Mesodermal cell (in vitro differentiated cells): ENCODE measurements at regions not wholly inside any gene's neighbourhood (a gene's known extent, or its start where the extent isn't known, plus 50 kb on each side); places are given as distances from the start of the nearest gene placed in this dataset.
"Not testable (repeated sequence)": the region's sequence is repeated elsewhere in the genome, so short reads cannot be mapped to it uniquely, and the experiment has no call there.

Source experiments
- H3K27ac ChIP-seq: 2 replicates; pipeline ENCODE4 v1.7.0; 2013; ENCODE audit warnings: mild to moderate bottlenecking, low read depth, low read length, moderate library complexity; ENCODE audit not compliant: severe bottlenecking
- H3K36me3 ChIP-seq: 2 replicates; pipeline ENCODE4 v1.7.1; 2013; ENCODE audit warnings: mild to moderate bottlenecking, low read length, moderate library complexity; ENCODE audit not compliant: control insufficient read depth, insufficient read depth
- H3K4me1 ChIP-seq: one replicate; pipeline ENCODE4 v1.7.1; 2013; ENCODE audit warnings: mild to moderate bottlenecking, low read length; ENCODE audit not compliant: insufficient read depth, control insufficient read depth, poor library complexity, severe bottlenecking
- H3K4me3 ChIP-seq: 2 replicates; pipeline ENCODE4 v1.7.0; 2013; ENCODE audit warnings: low read length, control low read depth, mild to moderate bottlenecking; ENCODE audit not compliant: insufficient read depth, poor library complexity, severe bottlenecking; ENCODE audit errors: extremely low read depth
- H3K9me3 ChIP-seq: 2 replicates; pipeline ENCODE4 v1.7.1; 2013; ENCODE audit warnings: mild to moderate bottlenecking, low read length, moderate library complexity; ENCODE audit not compliant: control insufficient read depth
- WGBS, 2 experiments: methylation state at CpG; one replicate each; pipeline ENCODE4 v1.1.5; 2013; ENCODE audit warnings: missing lambda C conversion rate in 2 of 2; ENCODE audit not compliant: insufficient coverage in 2 of 2; 5-methylcytosine and 5-hydroxymethylcytosine counted together

DNA sequence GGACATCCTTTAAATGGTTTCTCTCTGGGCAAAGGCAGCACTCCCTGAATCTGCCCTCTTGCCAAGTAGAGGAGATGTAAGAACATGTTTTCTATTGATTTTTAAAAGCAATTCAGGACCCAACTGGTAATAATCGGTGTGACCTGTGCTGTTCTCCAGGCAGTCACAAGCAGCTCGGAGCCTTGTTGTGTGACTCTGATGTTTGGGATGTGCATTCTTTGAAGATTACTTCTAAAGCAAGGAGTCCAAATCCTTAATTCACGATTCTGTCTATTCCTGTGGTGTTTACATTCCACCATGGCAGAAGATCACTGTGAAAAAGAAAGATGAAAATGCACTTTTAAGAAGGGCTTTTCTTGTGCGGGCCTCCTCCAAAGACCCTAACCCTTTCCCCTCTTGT is 122.3 kb upstream of the ZNF536 start:
- peaks cover 25% of the 10 kb centered on the region for H3K4me1 ChIP-seq
- H3K36me3 ChIP-seq = no peaks in the 10 kb centered on the region
- no peak overlapping the region for H3K27ac ChIP-seq
- 86 to 89% methylated on average over 3 of the region's 4 CpGs for WGBS, 2 experiments
- no peaks in the 10 kb centered on the region for H3K9me3 ChIP-seq
- no peak overlapping the region for H3K4me3 ChIP-seq

DNA sequence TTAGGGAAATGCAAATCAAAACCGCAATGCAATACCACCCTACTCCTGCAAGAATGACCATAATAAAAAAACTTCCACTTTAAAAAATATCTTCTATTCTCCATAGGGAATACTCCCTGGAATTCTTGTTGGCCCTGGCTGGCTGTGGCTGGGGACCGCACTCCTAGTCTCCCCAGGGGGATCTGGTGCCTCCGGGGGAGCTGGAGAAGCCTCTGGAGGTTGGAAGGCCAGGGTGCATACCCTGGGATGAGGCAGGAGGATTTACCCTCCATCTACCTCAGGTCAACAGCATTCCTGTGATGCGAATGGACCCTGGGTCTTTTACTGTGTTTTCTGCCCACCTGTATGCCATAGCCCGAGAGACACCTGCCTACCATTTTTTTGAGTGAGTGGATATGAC is 120.0 kb upstream of the ZNF536 start:
- no peaks in the 10 kb centered on the region for H3K9me3 ChIP-seq
- peaks cover 26% of the 10 kb centered on the region for H3K4me1 ChIP-seq
- no peak overlapping the region for H3K27ac ChIP-seq
- no peak overlapping the region for H3K4me3 ChIP-seq
- WGBS, 2 experiments = 100% methylated on average over 1 to 3 of the region's 5 CpGs
- no peaks in the 10 kb centered on the region for H3K36me3 ChIP-seq

DNA sequence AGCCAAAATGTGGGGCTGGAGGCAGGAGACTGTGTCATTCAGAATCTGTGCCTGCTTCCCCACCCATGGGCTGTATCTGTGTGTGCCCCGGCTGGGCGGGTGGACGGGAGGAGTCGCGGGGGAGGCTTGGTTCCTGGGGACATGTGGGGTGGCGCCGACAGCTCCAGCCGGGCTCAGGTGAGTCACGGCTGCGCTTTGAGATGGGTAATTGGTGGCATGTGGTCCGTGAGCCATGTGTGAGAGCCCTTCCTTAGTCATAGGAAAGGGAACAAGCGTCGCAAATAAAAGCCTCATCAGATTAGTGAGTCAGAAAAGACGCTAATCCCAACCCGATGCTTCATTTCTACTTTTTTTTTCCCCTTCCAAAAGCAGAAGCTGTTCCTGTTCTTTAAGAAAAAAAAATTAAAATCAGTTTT is 118.6 kb upstream of the ZNF536 start:
- peaks cover 26% of the 10 kb centered on the region for H3K4me1 ChIP-seq
- H3K4me3 ChIP-seq = no peak overlapping the region
- WGBS, 2 experiments = 24 to 60% methylated on average over 4 to 13 of the region's 15 CpGs
- no peaks in the 10 kb centered on the region for H3K36me3 ChIP-seq
- no peak overlapping the region for H3K27ac ChIP-seq
- H3K9me3 ChIP-seq = no peaks in the 10 kb centered on the region

DNA sequence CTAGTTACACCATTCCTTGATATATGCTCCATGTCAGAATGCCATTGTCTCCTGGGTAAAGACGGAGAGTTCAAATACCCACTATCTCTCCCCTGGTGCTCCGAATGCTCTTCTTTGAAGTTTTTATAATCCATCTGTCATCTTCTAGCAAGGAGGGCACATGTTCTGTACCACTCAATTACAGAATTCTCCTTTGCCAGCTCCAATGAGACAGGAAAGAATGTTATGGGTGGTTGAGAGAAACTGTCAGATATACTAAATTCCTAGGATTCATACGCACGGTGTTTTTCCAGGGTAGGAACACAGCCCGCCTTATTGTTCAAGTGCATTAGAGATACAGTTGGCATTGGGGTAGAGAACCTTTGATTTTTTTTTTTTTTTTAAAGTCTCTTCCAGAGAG is 118.0 kb upstream of the ZNF536 start:
- Histone ChIP-seq H3K27ac (no peak overlapping the region), H3K36me3 (no peaks in the 10 kb centered on the region), H3K9me3 (no peaks in the 10 kb centered on the region), H3K4me1 (peaks cover 26% of the 10 kb centered on the region), H3K4me3 (no peak overlapping the region)
- WGBS, 2 experiments = 71 to 79% methylated on average over 1 to 3 of the region's 5 CpGs

DNA sequence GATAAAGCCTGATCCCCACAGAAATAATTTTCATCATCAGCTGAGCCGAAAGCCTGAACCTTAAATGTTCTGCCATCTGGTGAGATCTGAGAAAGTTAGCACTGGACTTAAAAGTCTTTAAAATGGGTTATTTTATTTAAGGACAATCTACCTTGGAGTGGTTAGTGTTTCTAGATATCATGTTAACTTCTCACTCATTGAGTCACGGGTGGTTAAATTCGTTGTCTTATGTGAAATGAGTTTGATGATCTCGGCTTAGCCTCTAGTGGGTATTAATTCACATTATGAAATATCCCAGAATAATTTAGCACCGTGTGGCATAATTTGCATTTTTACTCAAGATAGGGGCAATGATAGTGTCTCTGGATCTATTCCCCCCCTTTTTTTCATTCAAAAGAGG is 117.4 kb upstream of the ZNF536 start:
- Histone ChIP-seq H3K4me1 (peaks cover 23% of the 10 kb centered on the region), H3K36me3 (no peaks in the 10 kb centered on the region), H3K9me3 (no peaks in the 10 kb centered on the region), H3K4me3 (no peak overlapping the region), H3K27ac (no peak overlapping the region)
- WGBS, 2 experiments = 100% methylated on average over 1 of the region's 5 CpGs; no CpG with 5 or more reads in 1 of the 2 experiments

DNA sequence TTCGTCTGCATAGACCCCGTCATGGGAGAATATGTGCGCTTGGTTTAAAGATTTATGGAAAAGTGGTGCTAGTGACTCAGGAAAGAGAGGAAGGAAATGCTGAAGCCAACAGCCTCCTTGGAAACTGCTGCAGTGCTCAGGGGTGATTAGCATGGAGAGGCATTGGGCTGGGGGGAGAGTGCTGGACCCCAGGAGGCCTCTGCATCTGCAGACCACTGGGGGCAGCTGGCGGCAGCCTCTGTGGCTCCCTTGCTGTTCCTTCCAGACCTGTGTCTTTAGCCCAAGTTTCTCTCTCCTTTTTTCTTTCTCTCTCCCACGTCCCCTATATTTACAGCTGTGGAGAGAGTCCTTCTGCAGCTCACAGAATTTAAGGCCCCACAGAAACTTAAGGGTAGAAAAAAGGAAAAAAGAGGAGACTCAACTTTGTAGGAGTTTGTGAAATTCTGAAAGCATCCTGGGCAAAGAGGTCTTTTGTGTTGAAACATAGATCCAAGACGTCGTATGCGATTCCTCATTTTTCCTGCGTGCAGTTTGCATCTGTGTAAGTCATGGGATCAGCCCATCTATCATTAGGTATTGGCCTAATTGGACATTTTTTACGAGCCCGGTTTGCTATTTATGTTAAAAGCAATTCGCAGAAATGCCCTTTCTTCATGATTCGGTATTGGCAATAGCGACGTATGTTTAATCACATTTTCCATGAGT is 116.2 kb upstream of the ZNF536 start:
- Histone ChIP-seq H3K27ac (no peak overlapping the region), H3K4me1 (peaks cover 17% of the 10 kb centered on the region), H3K4me3 (no peak overlapping the region), H3K9me3 (no peaks in the 10 kb centered on the region), H3K36me3 (no peaks in the 10 kb centered on the region)
- WGBS, 2 experiments = 48 to 57% methylated on average over 7 to 9 of the region's 15 CpGs

DNA sequence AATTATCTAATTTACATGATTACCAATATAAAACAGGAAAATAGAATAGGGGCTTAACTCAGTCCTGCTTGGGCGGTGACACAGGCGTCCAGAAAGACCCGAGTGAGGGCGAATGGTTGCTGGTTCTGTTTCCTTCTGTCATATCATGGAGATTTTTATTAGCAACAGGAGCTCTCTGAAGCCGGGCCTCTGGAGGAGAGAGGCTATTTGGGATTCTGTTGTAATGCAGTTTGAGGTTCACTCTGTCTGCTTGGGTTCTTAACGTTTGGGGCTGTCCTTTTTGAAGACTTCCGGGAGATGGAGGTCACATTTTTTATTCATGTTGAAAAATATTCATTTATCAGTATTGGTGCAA is 115.7 kb upstream of the ZNF536 start:
- Histone ChIP-seq H3K4me3 (no peak overlapping the region), H3K27ac (no peak overlapping the region), H3K9me3 (no peaks in the 10 kb centered on the region), H3K36me3 (no peaks in the 10 kb centered on the region), H3K4me1 (peaks cover 17% of the 10 kb centered on the region)
- 48 to 85% methylated on average over 3 to 4 of the region's 7 CpGs for WGBS, 2 experiments

DNA sequence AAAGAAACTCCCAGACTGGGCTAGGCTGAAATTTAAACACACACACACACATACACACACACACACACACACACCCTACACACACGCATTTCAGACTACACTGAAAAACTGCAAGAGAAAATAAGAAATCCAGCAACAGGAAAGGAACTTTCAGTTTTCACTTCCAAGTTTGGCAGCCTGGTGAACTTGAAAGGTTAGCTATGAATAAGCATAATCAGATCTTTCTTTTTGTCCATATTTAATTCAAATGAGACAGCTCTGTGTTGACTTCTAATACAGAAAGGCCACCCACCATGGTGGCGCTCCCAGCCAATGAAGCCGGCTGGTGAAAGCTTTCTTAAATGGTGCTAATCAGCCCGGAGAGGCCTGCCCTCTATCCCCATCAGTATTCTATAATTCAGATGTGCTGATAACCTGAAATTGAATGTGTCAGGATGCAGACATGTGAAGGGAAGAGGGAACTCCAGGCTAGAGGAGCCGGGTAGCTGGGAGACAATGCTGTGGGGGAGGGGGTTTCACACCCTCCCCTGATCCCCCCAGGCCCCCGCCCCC is 108.3 kb upstream of the ZNF536 start:
- no peaks in the 10 kb centered on the region for H3K36me3 ChIP-seq
- H3K27ac ChIP-seq = no peak overlapping the region
- WGBS, 2 experiments = 40 to 71% methylated on average over 3 of the region's 6 CpGs
- no peak overlapping the region for H3K4me3 ChIP-seq
- H3K9me3 ChIP-seq = no peaks in the 10 kb centered on the region
- H3K4me1 ChIP-seq = peaks cover 7% of the 10 kb centered on the region

DNA sequence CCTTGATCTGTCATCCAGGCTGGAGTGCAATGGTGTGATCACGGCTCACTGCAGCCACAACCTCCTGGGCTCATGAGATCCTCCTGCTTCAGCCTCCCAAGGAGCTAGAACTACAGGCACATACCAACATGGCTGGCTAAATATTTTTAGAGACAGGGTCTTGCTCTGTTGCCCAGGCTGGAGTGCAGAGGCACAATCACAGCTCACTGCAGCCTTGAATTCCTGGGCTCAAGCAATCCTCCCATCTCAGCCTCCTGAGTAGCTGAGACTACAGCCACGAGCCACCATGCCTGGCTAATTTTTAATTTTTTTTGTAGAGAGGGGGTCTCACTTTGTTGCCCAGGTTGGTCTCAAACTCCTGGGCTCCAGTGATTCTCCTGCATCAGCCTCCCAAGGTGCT is 106.3 kb upstream of the ZNF536 start:
- not testable (repeated sequence) for H3K9me3 ChIP-seq, H3K27ac ChIP-seq, H3K36me3 ChIP-seq, H3K4me1 ChIP-seq, H3K4me3 ChIP-seq
- WGBS, 2 experiments = 50 to 60% methylated on average over 1 of the region's 2 CpGs

DNA sequence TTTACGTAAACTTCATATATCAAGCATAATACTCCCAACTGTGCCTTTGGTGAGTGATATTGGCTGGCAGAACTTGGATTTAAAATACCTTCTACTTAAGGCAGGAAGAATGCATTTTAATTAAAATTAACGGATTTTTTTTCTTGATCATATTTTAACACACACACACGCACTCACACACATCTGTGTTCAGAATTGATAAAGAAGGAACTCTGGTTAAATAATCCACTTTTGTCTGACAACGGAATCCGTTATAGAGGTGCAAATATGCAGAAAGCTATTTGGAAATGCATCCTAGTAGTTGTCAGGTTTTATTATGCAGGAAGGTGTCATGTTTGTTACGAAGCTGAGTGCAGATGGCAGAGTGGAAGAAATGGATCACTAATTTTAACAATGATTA is 105.5 kb upstream of the ZNF536 start:
- no peak overlapping the region for H3K4me3 ChIP-seq
- H3K9me3 ChIP-seq = no peaks in the 10 kb centered on the region
- no peaks in the 10 kb centered on the region for H3K36me3 ChIP-seq
- H3K4me1 ChIP-seq = peaks cover 7% of the 10 kb centered on the region
- H3K27ac ChIP-seq = no peak overlapping the region
- WGBS, 2 experiments = 82 to 100% methylated on average over 3 of the region's 6 CpGs

DNA sequence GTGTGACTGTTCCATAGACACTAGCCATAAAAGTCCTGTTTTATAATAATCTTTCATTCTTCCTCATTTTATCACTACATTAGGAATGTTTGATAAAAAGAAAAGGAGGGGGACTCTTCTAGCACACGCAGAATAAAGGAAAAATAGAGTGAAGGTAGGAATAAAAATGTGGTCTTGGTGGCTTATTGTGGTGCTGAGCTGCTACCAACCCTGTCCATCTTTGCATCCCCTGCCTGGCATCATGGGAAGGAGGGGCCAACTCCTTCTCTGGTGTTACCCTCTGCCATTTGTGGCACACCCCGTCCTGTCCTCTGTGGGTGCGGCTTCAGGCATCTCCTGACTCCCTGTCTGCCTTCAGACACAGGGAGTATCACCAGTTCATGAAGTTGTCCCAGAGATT is 104.9 kb upstream of the ZNF536 start:
- Histone ChIP-seq H3K4me3 (no peak overlapping the region), H3K36me3 (no peaks in the 10 kb centered on the region), H3K4me1 (peaks cover 7% of the 10 kb centered on the region), H3K27ac (no peak overlapping the region), H3K9me3 (no peaks in the 10 kb centered on the region)
- 67 to 82% methylated on average over 1 to 2 of the region's 3 CpGs for WGBS, 2 experiments
